Fibroblast of the aortic adventitia (primary cell): ENCODE measurements at regions not wholly inside any gene's neighbourhood (a gene's known extent, or its start where the extent isn't known, plus 50 kb on each side); places are given as distances from the start of the nearest gene placed in this dataset.

Source experiments
- DNase-seq: peaks from one replicate; pipeline ENCODE4 v3.0.0-alpha.2; 2010; ENCODE audit warnings: low read depth
- H3K4me3 ChIP-seq: 2 replicates; pipeline ENCODE4 v1.5.1; 2011; ENCODE audit warnings: low read depth, mild to moderate bottlenecking, control low read depth, low read length, moderate library complexity
- TF ChIP-seq, protein P1 (sequence below): IDR thresholded peaks from 2 replicates; pipeline ENCODE4 v1.5.1; 2011; ENCODE audit warnings: mild to moderate bottlenecking, low read length, control low read depth, inconsistent platforms; ENCODE audit not compliant: insufficient read depth

DNA sequence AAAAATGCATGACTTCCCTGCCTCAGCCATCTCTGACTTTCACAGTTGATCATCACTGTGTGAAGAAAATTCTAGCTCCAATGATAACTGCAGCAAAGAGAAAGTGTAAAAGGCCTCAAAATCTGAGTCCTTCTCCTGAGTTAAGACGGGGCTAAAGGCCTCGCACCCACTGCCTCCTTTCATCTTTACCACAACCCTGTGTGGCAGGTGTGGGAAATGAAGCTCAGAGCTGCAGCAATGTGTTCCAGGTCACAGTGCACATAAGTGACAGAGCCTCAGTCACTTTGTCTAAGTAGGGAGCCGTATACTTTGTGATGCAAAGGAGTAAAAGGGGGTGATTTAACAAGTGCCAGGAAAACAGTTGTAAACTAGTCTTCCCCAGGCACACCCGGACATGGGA is 144.7 kb upstream of the TMCC3 start:
- no peak for DNase-seq
- no peak overlapping the region for H3K4me3 ChIP-seq
- TF ChIP-seq, protein P1, sequence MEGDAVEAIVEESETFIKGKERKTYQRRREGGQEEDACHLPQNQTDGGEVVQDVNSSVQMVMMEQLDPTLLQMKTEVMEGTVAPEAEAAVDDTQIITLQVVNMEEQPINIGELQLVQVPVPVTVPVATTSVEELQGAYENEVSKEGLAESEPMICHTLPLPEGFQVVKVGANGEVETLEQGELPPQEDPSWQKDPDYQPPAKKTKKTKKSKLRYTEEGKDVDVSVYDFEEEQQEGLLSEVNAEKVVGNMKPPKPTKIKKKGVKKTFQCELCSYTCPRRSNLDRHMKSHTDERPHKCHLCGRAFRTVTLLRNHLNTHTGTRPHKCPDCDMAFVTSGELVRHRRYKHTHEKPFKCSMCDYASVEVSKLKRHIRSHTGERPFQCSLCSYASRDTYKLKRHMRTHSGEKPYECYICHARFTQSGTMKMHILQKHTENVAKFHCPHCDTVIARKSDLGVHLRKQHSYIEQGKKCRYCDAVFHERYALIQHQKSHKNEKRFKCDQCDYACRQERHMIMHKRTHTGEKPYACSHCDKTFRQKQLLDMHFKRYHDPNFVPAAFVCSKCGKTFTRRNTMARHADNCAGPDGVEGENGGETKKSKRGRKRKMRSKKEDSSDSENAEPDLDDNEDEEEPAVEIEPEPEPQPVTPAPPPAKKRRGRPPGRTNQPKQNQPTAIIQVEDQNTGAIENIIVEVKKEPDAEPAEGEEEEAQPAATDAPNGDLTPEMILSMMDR: no peak

DNA sequence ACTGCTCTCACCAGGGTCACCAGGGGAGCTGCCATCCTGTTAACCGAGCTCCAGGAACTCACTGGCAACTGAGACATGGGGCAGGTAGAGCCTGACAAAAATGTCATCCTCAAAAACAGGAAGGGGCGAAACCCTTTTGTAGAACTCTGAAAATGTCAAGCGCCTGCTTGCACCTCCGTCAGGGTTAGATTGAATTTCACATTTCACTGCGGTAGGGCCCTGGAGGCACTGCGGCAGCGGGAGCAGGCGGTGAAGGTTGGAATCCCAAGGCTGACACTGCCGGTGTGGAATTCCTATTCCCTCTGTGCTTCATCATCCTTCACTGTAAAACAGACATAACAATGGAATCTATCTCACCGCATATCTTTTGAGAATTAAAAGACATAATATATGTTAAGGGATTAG is 142.8 kb upstream of the TMCC3 start:
- DNase-seq: no peak
- TF ChIP-seq, protein P1: no peak
- H3K4me3 ChIP-seq: no peak overlapping the region

DNA sequence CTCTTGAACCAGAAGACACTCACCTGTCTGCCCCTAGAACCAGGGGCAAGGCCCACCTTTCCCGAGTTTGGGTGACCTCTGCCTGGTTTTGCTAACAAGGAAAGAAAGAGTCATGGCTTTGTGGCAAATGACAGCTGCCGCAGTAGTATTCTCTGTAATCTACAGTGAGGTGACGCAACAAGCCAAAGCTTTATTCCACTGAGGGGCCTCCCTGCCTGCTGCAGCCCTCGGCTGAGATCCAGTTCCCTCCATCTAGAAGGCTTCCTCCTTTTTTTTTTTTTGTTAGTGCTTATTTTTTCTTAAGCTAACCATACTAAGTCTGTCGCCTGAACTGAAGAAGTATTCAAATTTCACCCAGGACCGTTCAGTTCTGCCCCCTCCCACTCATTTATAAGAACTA is 142.3 kb upstream of the TMCC3 start:
- H3K4me3 ChIP-seq: no peak overlapping the region
- DNase-seq: no peak
- TF ChIP-seq, protein P1: no peak

DNA sequence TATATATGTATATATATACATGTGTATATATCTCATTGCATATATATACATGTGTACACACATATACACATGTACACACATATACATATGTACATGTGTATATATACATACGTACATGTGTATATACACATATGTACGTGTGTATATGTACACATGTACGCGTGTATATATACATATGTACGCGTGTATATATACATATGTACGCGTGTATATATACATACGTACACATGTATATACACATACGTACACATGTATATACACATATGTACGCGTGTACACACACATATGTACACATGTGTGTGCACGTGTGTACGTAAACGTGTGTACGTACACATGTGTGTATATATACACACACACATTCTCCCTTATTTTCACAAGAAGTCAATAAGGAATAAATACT is 141.6 kb upstream of the TMCC3 start:
- DNase-seq: no peak
- no peak overlapping the region for H3K4me3 ChIP-seq
- TF ChIP-seq, protein P1: no peak

DNA sequence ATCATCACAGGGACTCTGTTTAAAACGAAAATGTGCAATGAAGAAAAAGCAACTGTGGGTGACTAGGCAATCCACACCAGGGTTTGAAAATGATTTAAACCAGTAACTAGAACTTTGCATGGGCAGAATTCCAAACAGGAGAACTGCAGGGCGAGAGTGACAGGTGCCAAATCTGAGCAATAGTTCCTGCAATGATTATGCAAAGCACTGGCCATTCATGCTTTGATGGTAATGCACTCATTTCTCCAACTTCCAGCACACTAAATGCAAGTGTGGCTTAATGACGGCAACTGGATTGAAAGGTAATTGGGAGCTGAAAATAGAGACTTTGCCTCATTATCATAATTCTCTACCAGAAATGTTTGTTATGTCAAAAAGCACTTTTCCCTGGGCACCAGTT is 140.5 kb upstream of the TMCC3 start:
- TF ChIP-seq, protein P1: no peak
- no peak overlapping the region for H3K4me3 ChIP-seq
- DNase-seq: no peak

DNA sequence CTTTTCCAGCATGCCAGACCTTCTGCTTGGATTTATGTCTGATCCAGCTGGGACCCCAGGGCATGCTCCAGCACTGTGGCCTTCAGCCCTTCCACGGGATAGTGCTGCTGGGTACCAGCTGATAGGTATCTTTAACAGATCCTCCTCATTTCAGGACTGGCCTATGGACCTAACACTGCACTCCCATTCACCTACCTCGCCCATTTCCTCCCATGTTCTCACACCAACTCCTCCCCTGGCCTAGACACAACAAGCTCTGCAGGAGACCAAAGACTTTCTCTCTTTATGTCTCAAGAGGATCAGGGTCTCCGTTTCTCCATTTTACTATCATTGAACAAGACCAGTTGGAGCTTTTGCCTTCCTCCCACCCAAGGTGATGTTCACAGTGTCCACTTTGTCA is 140.0 kb upstream of the TMCC3 start:
- no peak for DNase-seq
- TF ChIP-seq, protein P1: no peak
- no peak overlapping the region for H3K4me3 ChIP-seq

DNA sequence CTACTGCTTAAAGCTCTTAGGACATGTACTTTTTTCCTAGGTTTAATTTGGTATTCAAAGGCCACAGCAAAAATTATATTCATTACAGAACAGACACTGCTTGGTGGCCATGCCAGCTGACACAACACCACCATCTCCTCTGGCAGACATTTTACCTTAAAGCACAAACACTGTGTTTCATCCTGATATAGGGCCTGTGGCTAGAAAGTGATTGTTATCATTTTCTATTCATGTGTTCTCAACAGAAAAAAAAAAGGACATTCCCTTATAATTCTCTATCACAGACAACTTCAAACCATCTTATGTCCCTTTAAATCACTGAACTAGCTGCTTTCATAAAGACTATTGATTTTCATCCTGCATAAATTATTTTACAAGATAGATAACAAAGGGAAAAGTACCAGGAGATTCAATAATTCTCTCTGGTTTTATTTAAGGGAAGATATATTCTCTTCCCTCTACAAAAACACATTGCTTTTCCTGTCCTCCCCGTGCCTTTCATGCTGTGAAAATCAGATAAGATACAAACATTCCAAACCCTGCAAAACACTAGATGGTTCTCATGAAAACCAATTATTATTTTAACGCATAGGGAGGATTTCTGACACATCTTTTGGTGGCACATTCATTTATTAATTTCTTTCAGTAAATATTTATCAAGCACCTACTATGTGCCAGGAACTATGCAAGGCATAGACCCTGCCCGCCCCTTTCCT is 139.3 kb upstream of the TMCC3 start:
- DNase-seq: no peak
- TF ChIP-seq, protein P1: no peak
- H3K4me3 ChIP-seq: no peak overlapping the region
